ENCODE measurements at regions not wholly inside any gene's neighbourhood (a gene's known extent, or its start where the extent isn't known, plus 50 kb on each side); places are given as distances from the start of the nearest gene placed in this dataset.

DNA sequence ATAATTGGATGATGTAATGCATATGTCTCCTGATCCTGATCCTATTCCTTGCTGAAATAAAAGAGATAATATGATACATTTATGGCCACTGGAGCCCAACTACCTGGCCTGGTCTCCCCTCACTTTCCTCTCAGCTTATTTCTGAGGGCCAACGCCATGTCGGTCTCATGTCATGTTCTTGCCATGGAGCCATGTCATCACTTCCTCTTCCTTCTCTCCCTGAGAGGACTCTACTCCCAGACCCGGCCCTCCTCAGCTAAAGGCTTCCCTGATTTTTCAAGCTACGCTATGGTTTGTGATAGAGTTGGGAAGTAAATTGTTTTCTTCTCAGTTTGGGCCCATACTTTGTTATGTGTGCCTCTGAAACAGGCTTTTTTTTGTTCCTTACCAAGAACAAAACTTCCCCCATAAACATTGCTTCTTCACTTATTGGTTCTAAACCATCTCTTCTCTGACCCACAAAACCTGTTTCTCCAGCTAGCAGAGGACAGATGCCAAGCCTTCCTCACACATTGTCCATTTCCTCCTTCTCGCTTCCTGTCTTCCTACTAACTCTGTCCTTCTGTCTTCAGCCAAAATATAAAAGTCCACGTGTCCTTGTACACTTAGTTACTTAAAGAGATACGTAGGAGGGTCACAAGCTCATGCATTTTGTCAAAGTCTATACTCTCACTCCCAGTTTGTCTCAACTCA, 319.9 kb upstream of the DACH1 start:
- Mint-ChIP-seq H3K4me1 (no peaks in the 10 kb centered on the region), H3K4me3 (no peak overlapping the region), H3K27me3 (no peaks in the 10 kb centered on the region), H3K36me3 (no peaks in the 10 kb centered on the region), H3K9me3 (peaks cover 0 to 9% (median 5%) of the 10 kb centered on the region in 7 donors), H3K27ac (no peak overlapping the region)
- no peak for DNase-seq
- H3K27ac ChIP-seq (ENCODE audit: insufficient read depth, low read length, poor library complexity, severe bottlenecking), result no peak overlapping the region
- no peaks in the 10 kb centered on the region for H3K27me3 ChIP-seq (ENCODE audit: control insufficient read depth, insufficient read depth, low read length)
- no peak for ATAC-seq (ENCODE audit: low read depth in 2 of 2)
- H3K36me3 ChIP-seq (ENCODE audit: control insufficient read depth, insufficient read depth, low read length), result no peaks in the 10 kb centered on the region
- H3K4me3 ChIP-seq (ENCODE audit: low read depth, low read length), result no peak overlapping the region
- H3K9me3 ChIP-seq (ENCODE audit: control insufficient read depth in 2 of 2, low read length in 2 of 2), result no peaks in the 10 kb centered on the region
- no peaks in the 10 kb centered on the region for H3K4me1 ChIP-seq (ENCODE audit: control insufficient read depth, insufficient read depth, low read length, poor library complexity, severe bottlenecking)

DNA sequence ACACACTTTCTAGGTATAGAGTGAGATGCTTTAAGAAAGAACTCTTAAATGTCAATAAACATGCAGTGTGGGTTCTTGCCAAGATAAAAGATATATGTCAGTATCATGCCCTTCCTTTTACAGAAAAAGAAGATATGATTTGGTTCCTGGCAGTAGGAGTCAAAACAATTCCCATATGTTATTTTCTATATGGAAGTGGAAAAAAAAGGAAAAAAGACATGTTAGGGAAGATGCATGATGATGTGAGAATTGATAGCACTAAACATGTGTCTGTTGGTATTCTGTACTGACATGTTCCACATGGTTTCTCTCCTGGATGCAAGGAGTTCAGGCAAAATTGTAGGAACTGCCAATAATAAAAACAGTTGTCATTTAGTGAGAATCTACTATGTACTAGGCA, 318.8 kb upstream of the DACH1 start:
- ATAC-seq (ENCODE audit: low read depth in 2 of 2) (no peak), DNase-seq (no peak)
- Mint-ChIP-seq H3K4me1 (no peaks in the 10 kb centered on the region), H3K4me3 (no peak overlapping the region), H3K27ac (no peak overlapping the region), H3K36me3 (no peaks in the 10 kb centered on the region), H3K27me3 (no peaks in the 10 kb centered on the region), H3K9me3 (peaks cover 0 to 9% (median 5%) of the 10 kb centered on the region in 7 donors)
- no peaks in the 10 kb centered on the region for H3K9me3 ChIP-seq (ENCODE audit: control insufficient read depth in 2 of 2, low read length in 2 of 2)
- H3K27me3 ChIP-seq (ENCODE audit: control insufficient read depth, insufficient read depth, low read length), result no peaks in the 10 kb centered on the region
- no peak overlapping the region for H3K27ac ChIP-seq (ENCODE audit: insufficient read depth, low read length, poor library complexity, severe bottlenecking)
- no peak overlapping the region for H3K4me3 ChIP-seq (ENCODE audit: low read depth, low read length)
- no peaks in the 10 kb centered on the region for H3K4me1 ChIP-seq (ENCODE audit: control insufficient read depth, insufficient read depth, low read length, poor library complexity, severe bottlenecking)
- H3K36me3 ChIP-seq (ENCODE audit: control insufficient read depth, insufficient read depth, low read length), result no peaks in the 10 kb centered on the region

DNA sequence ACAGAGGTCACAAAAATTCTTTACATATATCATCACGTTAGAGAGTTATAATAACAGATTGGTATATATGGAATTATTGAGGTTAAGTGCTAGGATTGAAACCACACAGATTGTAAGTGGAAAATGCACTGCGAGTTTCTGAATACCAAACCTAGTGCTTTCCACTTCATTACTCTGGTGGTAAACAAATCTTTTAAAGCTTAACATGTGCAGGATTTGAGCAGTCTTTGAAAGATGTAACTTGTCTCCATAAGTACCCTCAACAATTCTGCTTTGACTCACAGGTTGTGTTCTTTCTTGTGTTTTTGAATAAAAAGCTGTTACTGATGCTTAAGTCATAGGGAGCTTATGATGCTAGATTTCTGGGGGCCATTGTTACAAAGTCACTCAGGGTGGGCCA, 314.7 kb upstream of the DACH1 start:
- no peak for ATAC-seq (ENCODE audit: low read depth in 2 of 2)
- Mint-ChIP-seq H3K27me3 (no peaks in the 10 kb centered on the region), H3K36me3 (no peaks in the 10 kb centered on the region), H3K9me3 (peaks cover 0 to 10% (median 4%) of the 10 kb centered on the region in 7 donors), H3K27ac (no peak overlapping the region), H3K4me3 (no peak overlapping the region), H3K4me1 (no peaks in the 10 kb centered on the region)
- Histone ChIP-seq H3K27ac (ENCODE audit: insufficient read depth, low read length, poor library complexity, severe bottlenecking) (no peak overlapping the region), H3K36me3 (ENCODE audit: control insufficient read depth, insufficient read depth, low read length) (no peaks in the 10 kb centered on the region), H3K9me3 (ENCODE audit: control insufficient read depth in 2 of 2, low read length in 2 of 2) (no peaks in the 10 kb centered on the region), H3K27me3 (ENCODE audit: control insufficient read depth, insufficient read depth, low read length) (no peaks in the 10 kb centered on the region), H3K4me3 (ENCODE audit: low read depth, low read length) (no peak overlapping the region), H3K4me1 (ENCODE audit: control insufficient read depth, insufficient read depth, low read length, poor library complexity, severe bottlenecking) (no peaks in the 10 kb centered on the region)
- DNase-seq, result no peak

DNA sequence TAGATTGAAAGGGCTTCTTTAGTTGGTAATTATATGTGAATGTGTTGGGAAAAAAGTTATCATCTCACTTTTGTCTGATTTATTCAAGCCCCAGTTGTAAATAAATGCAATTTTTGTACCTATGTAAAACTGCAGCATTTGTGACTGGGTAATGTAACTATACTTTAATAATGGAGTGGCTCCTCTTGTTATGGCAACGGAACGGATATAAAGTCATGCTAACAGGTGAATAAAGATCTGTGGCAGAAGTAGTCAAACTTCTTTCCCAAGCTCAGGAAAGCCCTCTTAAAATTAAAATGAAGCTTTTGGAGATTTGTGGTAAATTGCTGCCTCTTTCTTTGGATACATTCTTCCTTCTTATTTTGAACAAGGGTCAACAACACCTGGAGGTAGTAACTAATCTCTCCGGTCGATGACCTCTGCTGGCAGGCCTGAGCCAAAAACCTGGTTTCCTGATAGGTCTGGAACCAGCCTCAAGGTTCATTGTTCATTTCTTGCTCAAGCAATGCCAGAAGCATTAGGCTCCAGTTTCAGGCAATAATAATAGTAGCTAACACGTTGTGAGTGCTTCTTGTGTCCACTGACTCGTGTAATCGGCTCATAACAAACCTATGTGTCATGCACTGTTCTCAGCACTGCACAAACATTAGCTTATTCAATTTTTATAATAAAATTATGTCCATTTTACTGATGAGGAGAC, 313.4 kb upstream of the DACH1 start:
- no peaks in the 10 kb centered on the region for H3K4me1 ChIP-seq (ENCODE audit: control insufficient read depth, insufficient read depth, low read length, poor library complexity, severe bottlenecking)
- no peaks in the 10 kb centered on the region for H3K27me3 Mint-ChIP-seq
- no peaks in the 10 kb centered on the region for H3K4me1 Mint-ChIP-seq
- H3K36me3 ChIP-seq (ENCODE audit: control insufficient read depth, insufficient read depth, low read length), result no peaks in the 10 kb centered on the region
- no peak overlapping the region for H3K27ac ChIP-seq (ENCODE audit: insufficient read depth, low read length, poor library complexity, severe bottlenecking)
- no peak overlapping the region for H3K27ac Mint-ChIP-seq
- no peak overlapping the region for H3K4me3 ChIP-seq (ENCODE audit: low read depth, low read length)
- ATAC-seq (ENCODE audit: low read depth in 2 of 2), result no peak
- no peaks in the 10 kb centered on the region for H3K9me3 ChIP-seq (ENCODE audit: control insufficient read depth in 2 of 2, low read length in 2 of 2)
- no peak overlapping the region for H3K4me3 Mint-ChIP-seq
- no peak for DNase-seq
- peaks cover 0 to 10% (median 4%) of the 10 kb centered on the region in 7 donors for H3K9me3 Mint-ChIP-seq
- H3K27me3 ChIP-seq (ENCODE audit: control insufficient read depth, insufficient read depth, low read length), result no peaks in the 10 kb centered on the region
- H3K36me3 Mint-ChIP-seq, result no peaks in the 10 kb centered on the region

DNA sequence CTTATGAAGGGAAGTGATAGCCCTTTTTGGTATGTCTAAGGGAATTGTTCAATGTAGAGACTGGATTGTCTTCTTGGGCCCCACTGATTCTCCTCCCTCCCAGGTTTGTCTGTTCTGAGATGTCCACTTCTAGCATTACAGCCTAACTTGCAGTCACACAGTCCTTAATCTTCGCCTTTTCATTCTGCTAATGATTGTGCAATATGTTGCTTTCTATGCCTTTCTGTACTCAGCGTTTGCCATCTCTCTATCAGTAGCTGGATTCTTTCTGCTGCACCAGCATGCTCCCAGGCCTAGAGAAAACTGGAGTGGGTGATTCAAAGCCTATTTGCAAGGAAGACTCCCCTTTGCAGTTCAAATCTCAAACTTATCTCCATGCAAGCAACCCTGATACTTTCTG, 307.5 kb upstream of the DACH1 start:
- Histone ChIP-seq H3K4me3 (ENCODE audit: low read depth, low read length) (no peak overlapping the region), H3K36me3 (ENCODE audit: control insufficient read depth, insufficient read depth, low read length) (no peaks in the 10 kb centered on the region), H3K4me1 (ENCODE audit: control insufficient read depth, insufficient read depth, low read length, poor library complexity, severe bottlenecking) (no peaks in the 10 kb centered on the region), H3K27me3 (ENCODE audit: control insufficient read depth, insufficient read depth, low read length) (no peaks in the 10 kb centered on the region), H3K27ac (ENCODE audit: insufficient read depth, low read length, poor library complexity, severe bottlenecking) (no peak overlapping the region), H3K9me3 (ENCODE audit: control insufficient read depth in 2 of 2, low read length in 2 of 2) (no peaks in the 10 kb centered on the region)
- peaks cover 0 to 8% (median 0%) of the 10 kb centered on the region in 7 donors for H3K9me3 Mint-ChIP-seq
- no peak for ATAC-seq (ENCODE audit: low read depth in 2 of 2)
- no peaks in the 10 kb centered on the region for H3K36me3 Mint-ChIP-seq
- DNase-seq, result no peak
- no peak overlapping the region for H3K4me3 Mint-ChIP-seq
- H3K27ac Mint-ChIP-seq, result no peak overlapping the region
- no peaks in the 10 kb centered on the region for H3K4me1 Mint-ChIP-seq
- H3K27me3 Mint-ChIP-seq, result no peaks in the 10 kb centered on the region

DNA sequence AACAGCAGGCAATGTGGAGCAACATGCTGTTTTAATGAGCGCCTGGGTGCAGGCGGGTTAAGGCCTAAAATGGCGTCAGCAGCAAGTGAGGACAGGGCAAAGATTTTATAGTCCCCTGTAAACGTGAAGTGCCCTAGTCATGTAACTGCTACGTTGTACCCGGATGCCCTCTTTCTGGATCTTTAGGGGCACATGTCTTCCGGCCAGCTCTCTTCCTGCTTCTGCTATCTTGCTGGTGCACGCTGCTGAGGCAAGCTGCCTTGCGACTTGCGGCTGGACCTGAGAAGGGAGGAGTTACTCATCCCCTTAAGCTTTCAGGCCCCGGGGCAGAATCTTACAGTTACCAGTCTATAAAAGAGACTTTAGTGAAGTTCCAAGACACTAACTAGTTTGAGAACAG, 303.6 kb upstream of the DACH1 start:
- H3K4me1 ChIP-seq (ENCODE audit: control insufficient read depth, insufficient read depth, low read length, poor library complexity, severe bottlenecking), result no peaks in the 10 kb centered on the region
- no peaks in the 10 kb centered on the region for H3K27me3 Mint-ChIP-seq
- no peak overlapping the region for H3K4me3 ChIP-seq (ENCODE audit: low read depth, low read length)
- no peaks in the 10 kb centered on the region for H3K36me3 ChIP-seq (ENCODE audit: control insufficient read depth, insufficient read depth, low read length)
- no peaks in the 10 kb centered on the region for H3K9me3 ChIP-seq (ENCODE audit: control insufficient read depth in 2 of 2, low read length in 2 of 2)
- DNase-seq (no peak), ATAC-seq (ENCODE audit: low read depth in 2 of 2) (no peak)
- no peaks in the 10 kb centered on the region for H3K36me3 Mint-ChIP-seq
- H3K27ac Mint-ChIP-seq, result no peak overlapping the region
- no peak overlapping the region for H3K4me3 Mint-ChIP-seq
- H3K9me3 Mint-ChIP-seq, result peaks cover 0 to 14% (median 1%) of the 10 kb centered on the region in 7 donors
- no peak overlapping the region for H3K27ac ChIP-seq (ENCODE audit: insufficient read depth, low read length, poor library complexity, severe bottlenecking)
- no peaks in the 10 kb centered on the region for H3K27me3 ChIP-seq (ENCODE audit: control insufficient read depth, insufficient read depth, low read length)
- no peaks in the 10 kb centered on the region for H3K4me1 Mint-ChIP-seq

DNA sequence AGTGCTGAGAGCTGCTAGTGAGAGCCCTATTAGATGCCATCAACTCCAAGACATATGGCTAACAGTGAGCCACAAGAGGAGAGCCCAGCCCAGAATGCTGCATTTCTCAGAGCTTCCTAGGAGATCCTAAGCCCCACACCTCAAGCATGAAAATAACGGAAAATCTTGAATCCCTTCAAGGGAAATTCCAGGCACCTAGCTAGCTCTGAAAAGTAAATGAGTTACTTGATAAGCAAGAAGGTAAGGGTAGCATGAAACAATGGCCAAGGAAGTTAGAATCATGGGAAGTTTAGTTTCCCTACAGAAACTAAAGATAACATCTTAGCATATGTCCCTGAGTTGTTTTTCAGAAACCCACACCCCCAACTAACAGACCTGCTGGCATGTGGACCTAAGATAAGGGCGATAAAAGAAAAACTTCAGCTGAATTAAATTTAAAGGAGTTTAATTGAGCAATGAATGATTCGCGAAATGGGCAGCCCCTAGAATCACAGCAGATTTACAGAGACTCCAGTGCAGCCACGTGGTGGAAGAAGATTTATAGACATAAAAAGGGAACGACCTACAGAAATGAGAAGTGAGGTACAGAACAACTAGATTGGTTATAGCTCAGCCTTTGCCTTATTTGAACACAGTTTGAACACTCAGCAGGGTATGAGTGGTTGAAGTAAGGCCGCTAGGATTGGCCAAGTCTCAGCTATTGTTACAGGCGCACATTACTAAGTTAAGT, 301.3 kb upstream of the DACH1 start:
- no peaks in the 10 kb centered on the region for H3K4me1 ChIP-seq (ENCODE audit: control insufficient read depth, insufficient read depth, low read length, poor library complexity, severe bottlenecking)
- Mint-ChIP-seq H3K4me3 (no peak overlapping the region), H3K36me3 (no peaks in the 10 kb centered on the region), H3K27ac (no peak overlapping the region), H3K27me3 (no peaks in the 10 kb centered on the region), H3K9me3 (peaks cover 0 to 10% (median 3%) of the 10 kb centered on the region in 7 donors), H3K4me1 (no peaks in the 10 kb centered on the region)
- H3K36me3 ChIP-seq (ENCODE audit: control insufficient read depth, insufficient read depth, low read length), result no peaks in the 10 kb centered on the region
- no peak overlapping the region for H3K27ac ChIP-seq (ENCODE audit: insufficient read depth, low read length, poor library complexity, severe bottlenecking)
- ATAC-seq (ENCODE audit: low read depth in 2 of 2) (no peak), DNase-seq (no peak)
- no peaks in the 10 kb centered on the region for H3K27me3 ChIP-seq (ENCODE audit: control insufficient read depth, insufficient read depth, low read length)
- no peak overlapping the region for H3K4me3 ChIP-seq (ENCODE audit: low read depth, low read length)
- no peaks in the 10 kb centered on the region for H3K9me3 ChIP-seq (ENCODE audit: control insufficient read depth in 2 of 2, low read length in 2 of 2)
